ENCODE measurements at regions not wholly inside any gene's neighbourhood (a gene's known extent, or its start where the extent isn't known, plus 50 kb on each side); places are given as distances from the start of the nearest gene placed in this dataset.
A peak's percentile ranks its signal among the peaks of the same experiment; 100 is the strongest.

DNA sequence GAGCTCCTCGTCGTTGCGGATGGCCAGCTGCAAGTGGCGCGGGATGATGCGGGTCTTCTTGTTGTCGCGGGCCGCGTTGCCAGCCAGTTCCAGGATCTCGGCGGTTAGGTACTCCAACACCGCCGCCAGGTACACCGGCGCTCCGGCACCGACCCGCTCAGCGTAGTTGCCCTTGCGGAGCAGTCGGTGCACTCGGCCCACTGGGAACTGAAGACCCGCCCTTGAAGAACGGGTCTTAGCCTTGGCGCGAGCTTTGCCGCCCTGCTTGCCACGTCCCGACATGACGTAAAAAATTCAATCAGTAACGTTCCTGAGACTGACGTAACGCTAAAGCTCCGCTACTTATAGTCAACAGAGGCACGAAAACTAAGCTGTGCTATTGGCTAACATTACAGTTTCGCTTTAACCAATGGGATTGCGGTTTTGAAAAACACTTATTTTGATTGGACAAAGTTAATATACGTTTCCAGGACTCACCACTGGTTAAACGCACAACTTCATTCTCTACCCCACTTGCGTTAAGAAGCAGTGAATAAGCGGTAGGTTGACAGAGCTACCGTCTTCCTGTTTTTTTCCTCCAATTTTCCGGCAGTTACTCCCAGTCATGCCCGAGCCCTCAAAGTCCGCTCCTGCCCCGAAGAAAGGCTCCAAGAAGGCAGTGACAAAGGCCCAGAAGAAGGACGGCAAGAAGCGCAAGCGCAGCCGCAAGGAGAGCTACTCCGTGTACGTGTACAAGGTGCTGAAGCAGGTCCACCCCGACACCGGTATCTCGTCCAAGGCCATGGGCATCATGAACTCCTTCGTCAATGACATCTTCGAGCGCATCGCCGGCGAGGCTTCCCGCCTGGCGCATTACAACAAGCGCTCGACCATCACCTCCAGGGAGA is 73.9 kb downstream of the OR2B2 start (continued):
- TF ChIP-seq, protein P1, sequence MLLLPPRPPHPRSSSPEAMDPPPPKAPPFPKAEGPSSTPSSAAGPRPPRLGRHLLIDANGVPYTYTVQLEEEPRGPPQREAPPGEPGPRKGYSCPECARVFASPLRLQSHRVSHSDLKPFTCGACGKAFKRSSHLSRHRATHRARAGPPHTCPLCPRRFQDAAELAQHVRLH (CRISPR knock-in tag; IDR thresholded peaks at IDR 0.05; ENCODE audit: borderline replicate concordance, low read depth), result peak; percentile 92
- TF ChIP-seq SRF (IDR thresholded peaks at IDR 0.05; ENCODE audit: low read depth, low read length), result no peak
- TF ChIP-seq ZNF75D (CRISPR knock-in tag; IDR thresholded peaks at IDR 0.05; ENCODE audit: borderline replicate concordance), result no peak
- TF ChIP-seq, protein P2, sequence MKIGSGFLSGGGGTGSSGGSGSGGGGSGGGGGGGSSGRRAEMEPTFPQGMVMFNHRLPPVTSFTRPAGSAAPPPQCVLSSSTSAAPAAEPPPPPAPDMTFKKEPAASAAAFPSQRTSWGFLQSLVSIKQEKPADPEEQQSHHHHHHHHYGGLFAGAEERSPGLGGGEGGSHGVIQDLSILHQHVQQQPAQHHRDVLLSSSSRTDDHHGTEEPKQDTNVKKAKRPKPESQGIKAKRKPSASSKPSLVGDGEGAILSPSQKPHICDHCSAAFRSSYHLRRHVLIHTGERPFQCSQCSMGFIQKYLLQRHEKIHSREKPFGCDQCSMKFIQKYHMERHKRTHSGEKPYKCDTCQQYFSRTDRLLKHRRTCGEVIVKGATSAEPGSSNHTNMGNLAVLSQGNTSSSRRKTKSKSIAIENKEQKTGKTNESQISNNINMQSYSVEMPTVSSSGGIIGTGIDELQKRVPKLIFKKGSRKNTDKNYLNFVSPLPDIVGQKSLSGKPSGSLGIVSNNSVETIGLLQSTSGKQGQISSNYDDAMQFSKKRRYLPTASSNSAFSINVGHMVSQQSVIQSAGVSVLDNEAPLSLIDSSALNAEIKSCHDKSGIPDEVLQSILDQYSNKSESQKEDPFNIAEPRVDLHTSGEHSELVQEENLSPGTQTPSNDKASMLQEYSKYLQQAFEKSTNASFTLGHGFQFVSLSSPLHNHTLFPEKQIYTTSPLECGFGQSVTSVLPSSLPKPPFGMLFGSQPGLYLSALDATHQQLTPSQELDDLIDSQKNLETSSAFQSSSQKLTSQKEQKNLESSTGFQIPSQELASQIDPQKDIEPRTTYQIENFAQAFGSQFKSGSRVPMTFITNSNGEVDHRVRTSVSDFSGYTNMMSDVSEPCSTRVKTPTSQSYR (CRISPR knock-in tag; IDR thresholded peaks at IDR 0.05; ENCODE audit: borderline replicate concordance), result no peak; the same call in 1 of the 2 replicates
- TF ChIP-seq, protein P3, sequence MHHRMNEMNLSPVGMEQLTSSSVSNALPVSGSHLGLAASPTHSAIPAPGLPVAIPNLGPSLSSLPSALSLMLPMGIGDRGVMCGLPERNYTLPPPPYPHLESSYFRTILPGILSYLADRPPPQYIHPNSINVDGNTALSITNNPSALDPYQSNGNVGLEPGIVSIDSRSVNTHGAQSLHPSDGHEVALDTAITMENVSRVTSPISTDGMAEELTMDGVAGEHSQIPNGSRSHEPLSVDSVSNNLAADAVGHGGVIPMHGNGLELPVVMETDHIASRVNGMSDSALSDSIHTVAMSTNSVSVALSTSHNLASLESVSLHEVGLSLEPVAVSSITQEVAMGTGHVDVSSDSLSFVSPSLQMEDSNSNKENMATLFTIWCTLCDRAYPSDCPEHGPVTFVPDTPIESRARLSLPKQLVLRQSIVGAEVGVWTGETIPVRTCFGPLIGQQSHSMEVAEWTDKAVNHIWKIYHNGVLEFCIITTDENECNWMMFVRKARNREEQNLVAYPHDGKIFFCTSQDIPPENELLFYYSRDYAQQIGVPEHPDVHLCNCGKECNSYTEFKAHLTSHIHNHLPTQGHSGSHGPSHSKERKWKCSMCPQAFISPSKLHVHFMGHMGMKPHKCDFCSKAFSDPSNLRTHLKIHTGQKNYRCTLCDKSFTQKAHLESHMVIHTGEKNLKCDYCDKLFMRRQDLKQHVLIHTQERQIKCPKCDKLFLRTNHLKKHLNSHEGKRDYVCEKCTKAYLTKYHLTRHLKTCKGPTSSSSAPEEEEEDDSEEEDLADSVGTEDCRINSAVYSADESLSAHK (CRISPR knock-in tag; IDR thresholded peaks at IDR 0.05; ENCODE audit: borderline replicate concordance), result no peak
- TF ChIP-seq, protein P4, sequence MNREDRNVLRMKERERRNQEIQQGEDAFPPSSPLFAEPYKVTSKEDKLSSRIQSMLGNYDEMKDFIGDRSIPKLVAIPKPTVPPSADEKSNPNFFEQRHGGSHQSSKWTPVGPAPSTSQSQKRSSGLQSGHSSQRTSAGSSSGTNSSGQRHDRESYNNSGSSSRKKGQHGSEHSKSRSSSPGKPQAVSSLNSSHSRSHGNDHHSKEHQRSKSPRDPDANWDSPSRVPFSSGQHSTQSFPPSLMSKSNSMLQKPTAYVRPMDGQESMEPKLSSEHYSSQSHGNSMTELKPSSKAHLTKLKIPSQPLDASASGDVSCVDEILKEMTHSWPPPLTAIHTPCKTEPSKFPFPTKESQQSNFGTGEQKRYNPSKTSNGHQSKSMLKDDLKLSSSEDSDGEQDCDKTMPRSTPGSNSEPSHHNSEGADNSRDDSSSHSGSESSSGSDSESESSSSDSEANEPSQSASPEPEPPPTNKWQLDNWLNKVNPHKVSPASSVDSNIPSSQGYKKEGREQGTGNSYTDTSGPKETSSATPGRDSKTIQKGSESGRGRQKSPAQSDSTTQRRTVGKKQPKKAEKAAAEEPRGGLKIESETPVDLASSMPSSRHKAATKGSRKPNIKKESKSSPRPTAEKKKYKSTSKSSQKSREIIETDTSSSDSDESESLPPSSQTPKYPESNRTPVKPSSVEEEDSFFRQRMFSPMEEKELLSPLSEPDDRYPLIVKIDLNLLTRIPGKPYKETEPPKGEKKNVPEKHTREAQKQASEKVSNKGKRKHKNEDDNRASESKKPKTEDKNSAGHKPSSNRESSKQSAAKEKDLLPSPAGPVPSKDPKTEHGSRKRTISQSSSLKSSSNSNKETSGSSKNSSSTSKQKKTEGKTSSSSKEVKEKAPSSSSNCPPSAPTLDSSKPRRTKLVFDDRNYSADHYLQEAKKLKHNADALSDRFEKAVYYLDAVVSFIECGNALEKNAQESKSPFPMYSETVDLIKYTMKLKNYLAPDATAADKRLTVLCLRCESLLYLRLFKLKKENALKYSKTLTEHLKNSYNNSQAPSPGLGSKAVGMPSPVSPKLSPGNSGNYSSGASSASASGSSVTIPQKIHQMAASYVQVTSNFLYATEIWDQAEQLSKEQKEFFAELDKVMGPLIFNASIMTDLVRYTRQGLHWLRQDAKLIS (CRISPR knock-in tag; IDR thresholded peaks at IDR 0.05), result peak; percentile 39
- TF ChIP-seq TCF7L2 (IDR thresholded peaks at IDR 0.05; ENCODE audit: low read depth, low read length), result no peak
- no peak for TF ChIP-seq ZNF460 (CRISPR knock-in tag; IDR thresholded peaks at IDR 0.05; ENCODE audit: borderline replicate concordance)
- TF ChIP-seq, protein P5, sequence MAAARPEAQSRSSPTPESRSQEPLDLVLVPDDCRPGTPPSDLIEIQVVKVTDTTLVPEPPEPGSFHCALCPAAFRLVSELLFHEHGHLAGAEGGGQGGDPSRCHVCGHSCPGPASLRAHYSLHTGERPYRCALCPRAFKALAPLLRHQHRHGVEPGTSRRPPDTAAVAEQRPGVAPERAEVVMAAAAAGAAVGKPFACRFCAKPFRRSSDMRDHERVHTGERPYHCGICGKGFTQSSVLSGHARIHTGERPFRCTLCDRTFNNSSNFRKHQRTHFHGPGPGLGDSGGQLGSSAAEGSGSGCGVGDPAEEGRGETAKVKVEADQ (CRISPR knock-in tag; IDR thresholded peaks at IDR 0.05; ENCODE audit: borderline replicate concordance), result no peak; the same call in 1 of the 2 replicates
- peak; percentile 12 for TF ChIP-seq CBX1 (IDR thresholded peaks at IDR 0.05; ENCODE audit: low read depth)
- 0 out of 2 replicates have a peak, but pooled peaks have one; percentile 38 for TF ChIP-seq ZNF652 (CRISPR knock-in tag; IDR thresholded peaks at IDR 0.05; ENCODE audit: borderline replicate concordance, low read depth)
- TF ChIP-seq, protein P6, sequence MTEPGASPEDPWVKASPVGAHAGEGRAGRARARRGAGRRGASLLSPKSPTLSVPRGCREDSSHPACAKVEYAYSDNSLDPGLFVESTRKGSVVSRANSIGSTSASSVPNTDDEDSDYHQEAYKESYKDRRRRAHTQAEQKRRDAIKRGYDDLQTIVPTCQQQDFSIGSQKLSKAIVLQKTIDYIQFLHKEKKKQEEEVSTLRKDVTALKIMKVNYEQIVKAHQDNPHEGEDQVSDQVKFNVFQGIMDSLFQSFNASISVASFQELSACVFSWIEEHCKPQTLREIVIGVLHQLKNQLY (CRISPR knock-in tag; IDR thresholded peaks at IDR 0.05), result peak; percentile 9; the same call in 1 of the 2 replicates
- TF ChIP-seq, protein P7, sequence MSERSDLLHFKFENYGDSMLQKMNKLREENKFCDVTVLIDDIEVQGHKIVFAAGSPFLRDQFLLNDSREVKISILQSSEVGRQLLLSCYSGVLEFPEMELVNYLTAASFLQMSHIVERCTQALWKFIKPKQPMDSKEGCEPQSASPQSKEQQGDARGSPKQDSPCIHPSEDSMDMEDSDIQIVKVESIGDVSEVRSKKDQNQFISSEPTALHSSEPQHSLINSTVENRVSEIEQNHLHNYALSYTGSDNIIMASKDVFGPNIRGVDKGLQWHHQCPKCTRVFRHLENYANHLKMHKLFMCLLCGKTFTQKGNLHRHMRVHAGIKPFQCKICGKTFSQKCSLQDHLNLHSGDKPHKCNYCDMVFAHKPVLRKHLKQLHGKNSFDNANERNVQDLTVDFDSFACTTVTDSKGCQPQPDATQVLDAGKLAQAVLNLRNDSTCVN (CRISPR knock-in tag; IDR thresholded peaks at IDR 0.05; ENCODE audit: borderline replicate concordance), result 0 out of 2 replicates have a peak, but pooled peaks have one; percentile 28
- peak; percentile 80 for TF ChIP-seq ZNF768 (CRISPR knock-in tag; IDR thresholded peaks at IDR 0.05)
- TF ChIP-seq MYC (CRISPR knock-in tag; IDR thresholded peaks at IDR 0.05; ENCODE audit: borderline replicate concordance), result no peak

Data from HepG2 (cell line).